OCI-LY3 (cell line): ENCODE measurements at regions not wholly inside any gene's neighbourhood (a gene's known extent, or its start where the extent isn't known, plus 50 kb on each side); places are given as distances from the start of the nearest gene placed in this dataset.

Experiments
- H2AFZ ChIP-seq: fragments of 200-600, 300-600 bp; shearing (Covaris generic); 2 replicates; pipeline ENCODE4 v1.6.0; 2014; ENCODE audit warnings: antibody characterized with exemption, low read depth, low read length
- H3K27ac ChIP-seq: fragments of 200-600, 300-600 bp; sonication (generic); 2 replicates; pipeline ENCODE4 v1.5.1; 2014; ENCODE audit warnings: mild to moderate bottlenecking, low read length, moderate library complexity, mixed read lengths
- H3K27me3 ChIP-seq: fragments of 200-600, 300-600 bp; sonication (generic); 2 replicates; pipeline ENCODE4 v1.6.1; 2014; ENCODE audit warnings: low read depth, low read length, mixed read lengths
- H3K36me3 ChIP-seq: fragments of 200-600, 300-600 bp; sonication (generic); replicated peaks from 2 replicates; pipeline ENCODE3; 2014; ENCODE audit warnings: low read depth, low read length, mixed read lengths
- H3K4me1 ChIP-seq: fragments of 300-600, 200-600 bp; sonication (generic); 2 replicates; pipeline ENCODE4 v1.6.1; 2014; ENCODE audit warnings: low read length, mixed read lengths
- H3K4me2 ChIP-seq: fragments of 200-600, 300-600 bp; sonication (generic); 2 replicates; pipeline ENCODE4 v1.6.1; 2014; ENCODE audit warnings: low read length, mixed read lengths
- H3K4me3 ChIP-seq: fragments of 300-600, 200-600 bp; sonication (generic); 2 replicates; pipeline ENCODE4 v1.5.1; 2014; ENCODE audit warnings: antibody characterized with exemption, mild to moderate bottlenecking, low read length, moderate library complexity
- H3K79me2 ChIP-seq: fragments of 300-600, 200-600 bp; shearing (Covaris generic); 2 replicates; pipeline ENCODE4 v1.6.1; 2014; ENCODE audit warnings: mild to moderate bottlenecking, low read length, mixed read lengths
- H3K9ac ChIP-seq: fragments of 300-600, 200-600 bp; shearing (Covaris generic); 2 replicates; pipeline ENCODE4 v1.6.0; 2014; ENCODE audit warnings: mild to moderate bottlenecking, low read length, moderate library complexity
- H3K9me3 ChIP-seq: fragments of 200-600, 300-600 bp; shearing (Covaris generic); 2 replicates; pipeline ENCODE4 v1.6.1; 2014; ENCODE audit warnings: low read length, mixed read lengths; ENCODE audit not compliant: insufficient read depth
- H4K20me1 ChIP-seq: fragments of 200-600, 300-600 bp; sonication (generic); 2 replicates; pipeline ENCODE4 v1.6.1; 2016; ENCODE audit warnings: low read length, mixed read lengths; ENCODE audit not compliant: insufficient read depth
- EZH2phosphoT487 ChIP-seq: fragments of 200-600 bp; shearing (Covaris generic); IDR thresholded peaks from 2 replicates; pipeline ENCODE4 v1.6.1; 2018; ENCODE audit warnings: antibody characterized with exemption, mixed run types, low read depth
- TF ChIP-seq, protein P1 (sequence below): fragments of 200-600, 300-600 bp; sonication (generic); IDR thresholded peaks from 2 replicates; pipeline ENCODE4 v1.5.1; 2014; ENCODE audit warnings: antibody characterized with exemption, low read length, low read depth

DNA sequence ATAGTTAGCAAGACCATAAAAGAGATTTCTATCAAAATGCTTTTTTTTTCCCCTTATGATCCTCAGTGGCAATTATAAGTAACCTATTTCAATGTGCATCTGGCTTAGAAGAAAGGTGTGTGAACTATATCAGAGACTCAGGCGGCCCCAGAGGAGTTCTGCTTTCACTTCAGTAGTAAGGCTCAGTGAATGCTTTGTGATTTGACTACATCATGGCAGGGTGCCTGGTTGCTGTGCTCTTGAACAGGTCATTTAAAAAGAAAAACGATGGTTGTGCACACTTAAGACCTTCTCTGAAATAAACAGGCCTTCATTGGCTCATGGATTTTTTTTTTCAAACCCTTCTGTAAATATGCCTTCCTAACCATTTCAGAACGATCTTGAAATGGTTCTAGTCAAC, 400.4 kb upstream of the RARB start:
- Histone ChIP-seq H3K9me3 (no peaks in the 10 kb centered on the region), H3K79me2 (no peaks in the 10 kb centered on the region), H2AFZ (no peak overlapping the region), H4K20me1 (no peaks in the 10 kb centered on the region), H3K4me1 (peaks cover 8% of the 10 kb centered on the region), H3K36me3 (no peaks in the 10 kb centered on the region), H3K9ac (no peak overlapping the region), H3K4me3 (no peak overlapping the region), H3K27me3 (no peaks in the 10 kb centered on the region), H3K4me2 (peak overlapping the region; percentile 34), H3K27ac (no peak overlapping the region)
- TF ChIP-seq EZH2phosphoT487: no peak
- TF ChIP-seq, protein P1, sequence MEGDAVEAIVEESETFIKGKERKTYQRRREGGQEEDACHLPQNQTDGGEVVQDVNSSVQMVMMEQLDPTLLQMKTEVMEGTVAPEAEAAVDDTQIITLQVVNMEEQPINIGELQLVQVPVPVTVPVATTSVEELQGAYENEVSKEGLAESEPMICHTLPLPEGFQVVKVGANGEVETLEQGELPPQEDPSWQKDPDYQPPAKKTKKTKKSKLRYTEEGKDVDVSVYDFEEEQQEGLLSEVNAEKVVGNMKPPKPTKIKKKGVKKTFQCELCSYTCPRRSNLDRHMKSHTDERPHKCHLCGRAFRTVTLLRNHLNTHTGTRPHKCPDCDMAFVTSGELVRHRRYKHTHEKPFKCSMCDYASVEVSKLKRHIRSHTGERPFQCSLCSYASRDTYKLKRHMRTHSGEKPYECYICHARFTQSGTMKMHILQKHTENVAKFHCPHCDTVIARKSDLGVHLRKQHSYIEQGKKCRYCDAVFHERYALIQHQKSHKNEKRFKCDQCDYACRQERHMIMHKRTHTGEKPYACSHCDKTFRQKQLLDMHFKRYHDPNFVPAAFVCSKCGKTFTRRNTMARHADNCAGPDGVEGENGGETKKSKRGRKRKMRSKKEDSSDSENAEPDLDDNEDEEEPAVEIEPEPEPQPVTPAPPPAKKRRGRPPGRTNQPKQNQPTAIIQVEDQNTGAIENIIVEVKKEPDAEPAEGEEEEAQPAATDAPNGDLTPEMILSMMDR: no peak

DNA sequence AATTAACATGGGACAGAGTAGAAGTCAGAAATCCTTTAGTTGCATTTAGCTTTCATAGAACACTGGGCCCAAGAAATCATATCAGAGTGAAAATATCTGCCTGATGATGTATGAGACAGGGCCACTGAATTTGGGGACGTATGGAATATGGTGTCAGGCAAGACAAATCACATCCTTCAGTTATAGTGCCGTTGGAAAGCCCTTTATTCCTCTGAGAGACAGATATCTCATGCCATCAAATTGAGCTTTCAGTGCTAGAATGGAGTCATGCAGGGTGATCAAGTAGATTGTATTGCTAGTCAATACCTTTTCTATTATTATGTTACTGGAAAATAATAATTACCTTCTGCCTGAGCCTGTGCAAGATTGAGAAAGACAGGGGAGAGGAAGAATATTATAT, 398.2 kb upstream of the RARB start:
- Histone ChIP-seq H2AFZ (no peak overlapping the region), H3K9ac (no peak overlapping the region), H3K4me3 (no peak overlapping the region), H3K4me1 (peaks cover 8% of the 10 kb centered on the region), H3K27me3 (no peaks in the 10 kb centered on the region), H3K4me2 (no peak overlapping the region), H3K27ac (no peak overlapping the region), H4K20me1 (no peaks in the 10 kb centered on the region), H3K79me2 (no peaks in the 10 kb centered on the region), H3K36me3 (no peaks in the 10 kb centered on the region), H3K9me3 (no peaks in the 10 kb centered on the region)
- TF ChIP-seq, protein P1: no peak
- no peak for TF ChIP-seq EZH2phosphoT487

DNA sequence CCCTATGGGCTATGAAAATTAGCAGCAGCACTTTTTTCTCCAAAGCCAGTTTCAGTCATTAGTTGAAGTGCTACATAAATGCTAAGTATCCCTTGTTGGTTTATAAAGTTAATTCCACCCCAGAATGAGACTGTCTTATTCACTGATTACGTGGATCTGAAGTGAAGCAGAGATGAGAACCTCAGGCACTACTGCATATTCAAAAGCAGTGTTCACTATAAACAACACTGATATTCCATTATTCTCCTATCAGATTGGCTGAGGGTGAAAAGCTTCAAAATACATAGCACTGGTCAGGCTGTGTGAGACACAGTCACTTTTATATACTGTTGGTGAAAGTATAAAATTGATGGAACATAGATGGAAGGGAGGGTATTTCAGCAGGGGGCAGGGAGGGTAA, 395.7 kb upstream of the RARB start:
- H2AFZ ChIP-seq: no peak overlapping the region
- H3K79me2 ChIP-seq: no peaks in the 10 kb centered on the region
- H3K4me2 ChIP-seq: no peak overlapping the region
- no peak overlapping the region for H3K27ac ChIP-seq
- H3K27me3 ChIP-seq: no peaks in the 10 kb centered on the region
- H4K20me1 ChIP-seq: no peaks in the 10 kb centered on the region
- no peak for TF ChIP-seq EZH2phosphoT487
- TF ChIP-seq, protein P1: no peak
- H3K36me3 ChIP-seq: no peaks in the 10 kb centered on the region
- no peak overlapping the region for H3K4me3 ChIP-seq
- peaks cover 6% of the 10 kb centered on the region for H3K4me1 ChIP-seq
- no peaks in the 10 kb centered on the region for H3K9me3 ChIP-seq
- no peak overlapping the region for H3K9ac ChIP-seq

DNA sequence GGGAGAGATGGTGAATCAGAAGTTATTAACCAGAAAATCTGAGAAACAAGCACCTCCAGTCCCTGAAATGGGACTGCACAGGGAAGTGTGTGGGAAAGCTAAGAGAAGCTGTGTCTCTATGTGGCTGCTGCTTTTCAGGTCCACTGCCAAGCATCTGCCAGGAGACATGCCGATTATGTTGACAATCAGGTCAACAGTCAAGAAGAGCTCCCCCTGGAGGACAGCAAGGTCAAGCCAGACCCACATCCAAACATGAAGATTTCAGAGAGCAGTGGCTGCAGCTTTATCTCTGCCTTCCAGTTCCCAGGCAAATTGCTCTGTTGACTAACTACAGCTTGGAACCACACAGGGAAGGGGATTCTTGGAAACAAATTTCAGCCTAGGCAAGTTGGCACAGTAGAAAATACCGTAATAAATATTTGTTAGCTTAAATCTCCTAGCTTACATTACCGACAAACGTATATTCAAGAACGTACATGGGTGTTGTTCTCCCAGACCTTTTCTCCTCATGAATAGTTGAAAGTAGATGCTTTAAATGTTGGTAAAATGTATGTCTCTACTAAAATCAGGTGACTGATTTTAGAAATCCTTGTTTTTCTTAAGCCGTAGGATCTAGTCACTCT, 394.5 kb upstream of the RARB start:
- no peaks in the 10 kb centered on the region for H3K36me3 ChIP-seq
- H3K9me3 ChIP-seq: no peaks in the 10 kb centered on the region
- H3K4me2 ChIP-seq: no peak overlapping the region
- H3K79me2 ChIP-seq: no peaks in the 10 kb centered on the region
- 0 out of 2 replicates have a peak, but pooled peaks cover 3% of the 10 kb centered on the region for H3K27me3 ChIP-seq
- TF ChIP-seq EZH2phosphoT487: no peak
- TF ChIP-seq, protein P1: peak; percentile 76
- H3K4me3 ChIP-seq: no peak overlapping the region
- no peak overlapping the region for H3K27ac ChIP-seq
- H4K20me1 ChIP-seq: no peaks in the 10 kb centered on the region
- H2AFZ ChIP-seq: no peak overlapping the region
- H3K9ac ChIP-seq: no peak overlapping the region
- peaks cover 2% of the 10 kb centered on the region for H3K4me1 ChIP-seq
